Endodermal cell (in vitro differentiated cells): ENCODE measurements at regions not wholly inside any gene's neighbourhood (a gene's known extent, or its start where the extent isn't known, plus 50 kb on each side); places are given as distances from the start of the nearest gene placed in this dataset.

Experiments
- DNase-seq: peaks from one replicate; pipeline ENCODE4 v3.0.0-alpha.2; 2017
- H3K27ac ChIP-seq: 2 replicates; pipeline ENCODE4 v1.5.1; 2013; ENCODE audit warnings: mild to moderate bottlenecking, low read depth, low read length, moderate library complexity
- H3K27me3 ChIP-seq: 2 replicates; pipeline ENCODE4 v1.6.1; 2013; ENCODE audit warnings: mild to moderate bottlenecking, low read length, moderate library complexity; ENCODE audit not compliant: insufficient read depth, control insufficient read depth, poor library complexity, severe bottlenecking
- H3K36me3 ChIP-seq: 2 replicates; pipeline ENCODE4 v1.7.0; 2013; ENCODE audit warnings: mild to moderate bottlenecking, low read length, moderate library complexity; ENCODE audit not compliant: control insufficient read depth, insufficient read depth
- H3K4me1 ChIP-seq: one replicate; pipeline ENCODE4 v1.7.0; 2013; ENCODE audit warnings: low read length; ENCODE audit not compliant: control insufficient read depth, insufficient read depth
- H3K4me3 ChIP-seq: 2 replicates; pipeline ENCODE4 v1.5.1; 2013; ENCODE audit warnings: mild to moderate bottlenecking, low read length, moderate library complexity
- H3K9ac ChIP-seq: 2 replicates; pipeline ENCODE4 v1.6.1; 2013; ENCODE audit warnings: mild to moderate bottlenecking, low read length, moderate library complexity; ENCODE audit not compliant: poor library complexity, severe bottlenecking; ENCODE audit errors: extremely low read depth
- H3K9me3 ChIP-seq: 2 replicates; pipeline ENCODE4 v1.6.1; 2013; ENCODE audit warnings: mild to moderate bottlenecking, low read length, moderate library complexity; ENCODE audit not compliant: control insufficient read depth
- H3K27ac Mint-ChIP-seq: 2 replicates; pipeline ENCODE4 v1.8.0; 2020; ENCODE audit warnings: mixed read lengths
- H3K27me3 Mint-ChIP-seq: 2 replicates; pipeline ENCODE4 v1.8.0; 2021; ENCODE audit warnings: mild to moderate bottlenecking, mixed read lengths; ENCODE audit not compliant: insufficient read depth
- H3K36me3 Mint-ChIP-seq: 2 replicates; pipeline ENCODE4 v1.8.0; 2020; ENCODE audit warnings: low read depth, mixed read lengths
- H3K4me1 Mint-ChIP-seq: 2 replicates; pipeline ENCODE4 v1.8.0; 2020; ENCODE audit warnings: mixed read lengths
- H3K4me3 Mint-ChIP-seq: 2 replicates; pipeline ENCODE4 v1.8.0; 2020; ENCODE audit warnings: mild to moderate bottlenecking, moderate library complexity, mixed read lengths
- H3K9me3 Mint-ChIP-seq: 2 replicates; pipeline ENCODE4 v1.8.0; 2020; ENCODE audit warnings: mild to moderate bottlenecking, mixed read lengths
- WGBS, 2 experiments: methylation state at CpG; one replicate each; pipeline versions ENCODE4 v1.1.5 to v1.1.7; 2013; ENCODE audit warnings: missing lambda C conversion rate in 2 of 2, mixed read lengths in 1 of 2; ENCODE audit not compliant: insufficient coverage in 1 of 2, insufficient read length in 1 of 2; 5-methylcytosine and 5-hydroxymethylcytosine counted together
- TF ChIP-seq, protein P1 (sequence below): fragments of 200-600 bp; sonication (generic); conservative IDR thresholded peaks from 2 replicates; pipeline ENCODE4 v1.5.0; 2021; ENCODE audit warnings: antibody characterized with exemption, mild to moderate bottlenecking

GRCh38 chr2:153047220-153047619 lies 328.8 kb downstream of the ARL6IP6 start:
- Mint-ChIP-seq H3K9me3 (no peaks in the 10 kb centered on the region), H3K4me1 (peaks cover 9% of the 10 kb centered on the region), H3K27me3 (no peaks in the 10 kb centered on the region), H3K4me3 (no peak overlapping the region), H3K27ac (no peak overlapping the region), H3K36me3 (no peaks in the 10 kb centered on the region)
- H3K36me3 ChIP-seq, result no peaks in the 10 kb centered on the region
- H3K27ac ChIP-seq, result no peak overlapping the region
- WGBS, 2 experiments, result 100% methylated on average over 1 of the region's 1 CpG; no CpG with 5 or more reads in 1 of the 2 experiments
- no peak overlapping the region for H3K9ac ChIP-seq
- no peak for DNase-seq
- H3K27me3 ChIP-seq, result no peaks in the 10 kb centered on the region
- H3K4me1 ChIP-seq, result no peaks in the 10 kb centered on the region
- H3K4me3 ChIP-seq, result no peak overlapping the region
- TF ChIP-seq, protein P1, sequence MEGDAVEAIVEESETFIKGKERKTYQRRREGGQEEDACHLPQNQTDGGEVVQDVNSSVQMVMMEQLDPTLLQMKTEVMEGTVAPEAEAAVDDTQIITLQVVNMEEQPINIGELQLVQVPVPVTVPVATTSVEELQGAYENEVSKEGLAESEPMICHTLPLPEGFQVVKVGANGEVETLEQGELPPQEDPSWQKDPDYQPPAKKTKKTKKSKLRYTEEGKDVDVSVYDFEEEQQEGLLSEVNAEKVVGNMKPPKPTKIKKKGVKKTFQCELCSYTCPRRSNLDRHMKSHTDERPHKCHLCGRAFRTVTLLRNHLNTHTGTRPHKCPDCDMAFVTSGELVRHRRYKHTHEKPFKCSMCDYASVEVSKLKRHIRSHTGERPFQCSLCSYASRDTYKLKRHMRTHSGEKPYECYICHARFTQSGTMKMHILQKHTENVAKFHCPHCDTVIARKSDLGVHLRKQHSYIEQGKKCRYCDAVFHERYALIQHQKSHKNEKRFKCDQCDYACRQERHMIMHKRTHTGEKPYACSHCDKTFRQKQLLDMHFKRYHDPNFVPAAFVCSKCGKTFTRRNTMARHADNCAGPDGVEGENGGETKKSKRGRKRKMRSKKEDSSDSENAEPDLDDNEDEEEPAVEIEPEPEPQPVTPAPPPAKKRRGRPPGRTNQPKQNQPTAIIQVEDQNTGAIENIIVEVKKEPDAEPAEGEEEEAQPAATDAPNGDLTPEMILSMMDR, result no peak
- no peaks in the 10 kb centered on the region for H3K9me3 ChIP-seq

DNA sequence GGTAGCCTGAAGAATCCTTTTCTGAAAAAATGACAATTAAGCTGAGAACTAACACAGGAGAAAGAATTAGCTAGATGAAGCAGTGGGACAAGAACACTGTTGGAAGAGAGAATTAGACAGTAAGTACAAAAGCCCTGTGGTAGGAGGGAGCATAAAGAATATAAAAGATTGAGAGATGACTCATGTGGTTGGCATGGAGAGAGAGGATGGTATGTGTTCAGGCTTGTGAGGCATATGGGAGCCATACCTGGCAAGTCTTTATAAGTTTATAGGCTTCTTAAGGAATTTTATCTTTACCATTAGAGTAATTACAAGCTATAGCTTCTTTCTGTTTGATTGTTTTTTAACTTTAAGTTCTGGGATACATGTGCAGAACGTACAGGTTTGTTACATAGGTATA lies 325.0 kb downstream of the ARL6IP6 start:
- no peaks in the 10 kb centered on the region for H3K27me3 Mint-ChIP-seq
- no peak overlapping the region for H3K4me3 ChIP-seq
- no peaks in the 10 kb centered on the region for H3K36me3 ChIP-seq
- TF ChIP-seq, protein P1, result no peak
- H3K9me3 ChIP-seq, result peaks cover 5% of the 10 kb centered on the region
- no peak overlapping the region for H3K9ac ChIP-seq
- no peak overlapping the region for H3K27ac Mint-ChIP-seq
- H3K4me3 Mint-ChIP-seq, result no peak overlapping the region
- DNase-seq, result no peak
- no peaks in the 10 kb centered on the region for H3K27me3 ChIP-seq
- H3K27ac ChIP-seq, result no peak overlapping the region
- no peaks in the 10 kb centered on the region for H3K4me1 ChIP-seq
- H3K4me1 Mint-ChIP-seq, result peaks cover 6% of the 10 kb centered on the region
- H3K36me3 Mint-ChIP-seq, result no peaks in the 10 kb centered on the region
- 100% methylated on average over 1 of the region's 1 CpG; no CpG with 5 or more reads in 1 of the 2 experiments for WGBS, 2 experiments
- peaks cover 5% of the 10 kb centered on the region for H3K9me3 Mint-ChIP-seq

DNA sequence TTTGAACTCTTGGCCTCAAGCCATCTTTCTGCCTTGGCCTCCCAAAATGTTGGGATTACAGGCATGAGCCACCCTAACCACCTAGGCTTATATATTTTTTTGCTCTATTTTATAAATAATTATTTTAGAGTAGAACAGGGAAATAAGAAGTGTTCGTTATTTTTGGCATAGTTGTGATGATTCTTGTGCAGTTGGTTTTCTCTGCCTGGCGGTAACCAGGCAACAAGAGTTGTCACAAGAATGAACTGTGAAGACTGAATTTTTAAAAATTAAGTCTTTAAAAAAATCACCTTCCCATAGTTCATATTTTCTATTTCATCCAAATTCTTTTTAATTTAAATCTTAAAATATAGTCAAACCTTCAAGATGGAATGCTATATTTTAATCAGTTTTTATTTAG lies 310.2 kb downstream of the ARL6IP6 start:
- no peak overlapping the region for H3K27ac Mint-ChIP-seq
- no peaks in the 10 kb centered on the region for H3K27me3 Mint-ChIP-seq
- no peaks in the 10 kb centered on the region for H3K4me1 ChIP-seq
- TF ChIP-seq, protein P1, result no peak
- WGBS, 2 experiments, result 100% methylated on average over 2 of the region's 2 CpGs; no CpG with 5 or more reads in 1 of the 2 experiments
- no peak overlapping the region for H3K4me3 Mint-ChIP-seq
- no peaks in the 10 kb centered on the region for H3K36me3 Mint-ChIP-seq
- no peak for DNase-seq
- H3K9ac ChIP-seq, result no peak overlapping the region
- H3K36me3 ChIP-seq, result no peaks in the 10 kb centered on the region
- no peaks in the 10 kb centered on the region for H3K27me3 ChIP-seq
- no peak overlapping the region for H3K27ac ChIP-seq
- peaks cover 4% of the 10 kb centered on the region for H3K9me3 ChIP-seq
- no peaks in the 10 kb centered on the region for H3K4me1 Mint-ChIP-seq
- no peaks in the 10 kb centered on the region for H3K9me3 Mint-ChIP-seq
- no peak overlapping the region for H3K4me3 ChIP-seq
